SK-N-SH (cell line): ENCODE measurements at regions not wholly inside any gene's neighbourhood (a gene's known extent, or its start where the extent isn't known, plus 50 kb on each side); places are given as distances from the start of the nearest gene placed in this dataset.
A peak's percentile ranks its signal among the peaks of the same experiment; 100 is the strongest.
"Not testable (repeated sequence)": the region's sequence is repeated elsewhere in the genome, so short reads cannot be mapped to it uniquely, and the experiment has no call there.

Experiments used
- CTCF ChIA-PET: fragments of 300-600, 350-600 bp; formaldehyde crosslinking; extraction: SDS; loops from one replicate; lab custom pipeline; 2021; lab: Yijun Ruan, JAX
- POLR2A ChIA-PET: fragments of 350-600 bp; sonication (Branson Sonifier 250); formaldehyde crosslinking; extraction: SDS; loops from one replicate; lab custom pipeline; 2020; ENCODE audit warnings: antibody characterized with exemption, inconsistent platforms; lab: Yijun Ruan, JAX
- DNase-seq: peaks from one replicate; pipeline ENCODE4 v3.0.0; 2012
- H2AFZ ChIP-seq: fragments of 200-600 bp; sonication (generic); 2 replicates; pipeline ENCODE4 v1.8.1; 2016; ENCODE audit warnings: antibody characterized with exemption, mild to moderate bottlenecking, low read depth
- H3F3A ChIP-seq: fragments of 200-600 bp; sonication (generic); replicated peaks from 2 replicates; pipeline ENCODE3; 2016; ENCODE audit warnings: antibody characterized with exemption, mild to moderate bottlenecking; ENCODE audit not compliant: insufficient read depth
- H3K27ac ChIP-seq, 2 experiments: fragments of 200-500 bp in 1 of 2; fragments of 200-600 bp in 1 of 2; sonication (Bioruptor generic) in 1 of 2; sonication (generic), shearing (Covaris generic) in 1 of 2; 2 replicates each; pipeline versions ENCODE4 v1.5.1 to v1.6.1; 2014 to 2016; ENCODE audit warnings: low read depth in 2 of 2, inconsistent platforms in 1 of 2, low read length in 1 of 2, mild to moderate bottlenecking in 1 of 2, mixed read lengths in 1 of 2
- H3K27me3 ChIP-seq: fragments of 200-600 bp; sonication (generic), shearing (Covaris generic); 2 replicates; pipeline ENCODE4 v1.6.1; 2016; ENCODE audit warnings: mixed run types; ENCODE audit not compliant: insufficient read depth
- H3K36me3 ChIP-seq, 2 experiments: fragments of 200-500 bp in 1 of 2; fragments of 200-600 bp in 1 of 2; sonication (Bioruptor generic) in 1 of 2; sonication (generic) in 1 of 2; replicated peaks in 1 of 2; 2 replicates each; pipeline versions ENCODE3 to v1.5.1; 2014 to 2016; ENCODE audit warnings: low read length in 1 of 2, mild to moderate bottlenecking in 1 of 2; ENCODE audit not compliant: insufficient read depth in 2 of 2, control insufficient read depth in 1 of 2
- H3K4me1 ChIP-seq, 2 experiments: fragments of 200-500 bp in 1 of 2; fragments of 200-600 bp in 1 of 2; sonication (Bioruptor generic) in 1 of 2; sonication (generic), shearing (Covaris generic) in 1 of 2; 2 replicates each; pipeline versions ENCODE4 v1.5.1 to v1.6.1; 2014 to 2016; ENCODE audit warnings: low read depth in 1 of 2, low read length in 1 of 2, mixed run types in 1 of 2; ENCODE audit not compliant: insufficient read depth in 2 of 2, control insufficient read depth in 1 of 2
- H3K4me2 ChIP-seq: fragments of 200-600 bp; sonication (generic), shearing (Covaris generic); 2 replicates; pipeline ENCODE4 v1.6.1; 2017; ENCODE audit warnings: mixed run types
- H3K4me3 ChIP-seq, 2 experiments: fragments of 200-500 bp in 1 of 2; fragments of 200-600 bp in 1 of 2; sonication (Bioruptor generic) in 1 of 2; sonication (generic), shearing (Covaris generic) in 1 of 2; 2 replicates each; pipeline versions ENCODE4 v1.5.1 to v1.8.1; 2014 to 2016; ENCODE audit warnings: low read depth in 2 of 2, inconsistent platforms in 1 of 2, low read length in 1 of 2, mild to moderate bottlenecking in 1 of 2, mixed read lengths in 1 of 2, moderate library complexity in 1 of 2
- H3K79me2 ChIP-seq: fragments of 200-600 bp; sonication (generic); 2 replicates; pipeline ENCODE4 v1.8.1; 2017; ENCODE audit warnings: mild to moderate bottlenecking; ENCODE audit not compliant: insufficient read depth
- H3K9ac ChIP-seq: fragments of 200-600 bp; sonication (generic); 2 replicates; pipeline ENCODE4 v1.6.1; 2017; ENCODE audit warnings: mixed run types
- H3K9me2 ChIP-seq: fragments of 200-600 bp; sonication (generic); 2 replicates; pipeline ENCODE4 v1.6.1; 2017; ENCODE audit warnings: mixed run types
- H3K9me3 ChIP-seq: fragments of 200-600 bp; sonication (generic); 2 replicates; pipeline ENCODE4 v1.6.1; 2017; ENCODE audit warnings: mixed run types, mild to moderate bottlenecking, moderate library complexity
- H4K20me1 ChIP-seq: fragments of 200-600 bp; sonication (generic); 2 replicates; pipeline ENCODE4 v1.6.1; 2017; ENCODE audit warnings: mild to moderate bottlenecking, mixed run types; ENCODE audit not compliant: insufficient read depth
- CHD2 ChIP-seq: fragments of 150-350 bp; IDR thresholded peaks from 2 replicates; pipeline ENCODE4 v1.6.1; 2018; ENCODE audit warnings: low read length; ENCODE audit not compliant: partially characterized antibody
- CTCF ChIP-seq: fragments of 200-600 bp; sonication (generic); IDR thresholded peaks from 2 replicates; pipeline ENCODE4 v1.6.1; 2017; ENCODE audit warnings: antibody characterized with exemption, mild to moderate bottlenecking, moderate library complexity
- FOSL2 ChIP-seq: IDR thresholded peaks from 2 replicates; pipeline ENCODE4 v1.4.0; 2012; ENCODE audit warnings: low read depth, mild to moderate bottlenecking, moderate library complexity, borderline replicate concordance
- FOXM1 ChIP-seq: IDR thresholded peaks from 2 replicates; pipeline ENCODE4 v1.4.0; 2012; ENCODE audit warnings: low read depth, mild to moderate bottlenecking
- MAX ChIP-seq: IDR thresholded peaks from 2 replicates; pipeline ENCODE4 v1.4.0; 2012; ENCODE audit warnings: low read depth
- RAD21 ChIP-seq: IDR thresholded peaks from 2 replicates; pipeline ENCODE4 v1.6.1; 2012; ENCODE audit warnings: mild to moderate bottlenecking, low read length
- SIN3A ChIP-seq: IDR thresholded peaks from 2 replicates; pipeline ENCODE4 v1.6.1; 2012; ENCODE audit warnings: low read depth, mild to moderate bottlenecking, low read length, moderate library complexity, borderline replicate concordance
- TAF1 ChIP-seq: IDR thresholded peaks from 2 replicates; pipeline ENCODE4 v1.6.1; 2012; ENCODE audit warnings: low read depth, mild to moderate bottlenecking, low read length, moderate library complexity, borderline replicate concordance
- TCF12 ChIP-seq: IDR thresholded peaks from 2 replicates; pipeline ENCODE4 v1.4.0; 2012
- YY1 ChIP-seq: IDR thresholded peaks from 2 replicates; pipeline ENCODE4 v1.4.0; 2012; ENCODE audit warnings: low read depth, mild to moderate bottlenecking
- WGBS: methylation state at CpG from one replicate; pipeline ENCODE4 v1.1.6; 2017; ENCODE audit warnings: low lambda C conversion rate; 5-methylcytosine and 5-hydroxymethylcytosine counted together
- TF ChIP-seq, protein P1 (sequence below): fragments of 150-350 bp; IDR thresholded peaks from 2 replicates; pipeline ENCODE4 v1.6.1; 2017; ENCODE audit warnings: antibody characterized with exemption, low read length, low read depth, borderline replicate concordance

- TF ChIP-seq MAX, result no peak
- TF ChIP-seq TAF1, result no peak
- TF ChIP-seq YY1, result no peak
- TF ChIP-seq FOSL2, result no peak
These were observed 561.2 kb upstream of the C9orf72 start (continued) for GRCh38 chr9:28134446-28134976.

GRCh38 chr9:28135549-28135948 lies 562.3 kb upstream of the C9orf72 start:
- Histone ChIP-seq H3K27me3 (no peaks in the 10 kb centered on the region), H2AFZ (no peak overlapping the region), H3K79me2 (no peaks in the 10 kb centered on the region), H3K4me2 (no peak overlapping the region), H3K9me3 (no peaks in the 10 kb centered on the region), H3K36me3 (no peaks in the 10 kb centered on the region), H3F3A (no peaks in the 10 kb centered on the region), H3K9ac (no peak overlapping the region), H3K4me3 (no peak overlapping the region)
- WGBS, result 57% methylated on average over 2 of the region's 2 CpGs
- POLR2A ChIA-PET, result no interaction called here
- TF ChIP-seq CHD2 (no peak), RAD21 (no peak), TCF12 (no peak)
- TF ChIP-seq, protein P1, sequence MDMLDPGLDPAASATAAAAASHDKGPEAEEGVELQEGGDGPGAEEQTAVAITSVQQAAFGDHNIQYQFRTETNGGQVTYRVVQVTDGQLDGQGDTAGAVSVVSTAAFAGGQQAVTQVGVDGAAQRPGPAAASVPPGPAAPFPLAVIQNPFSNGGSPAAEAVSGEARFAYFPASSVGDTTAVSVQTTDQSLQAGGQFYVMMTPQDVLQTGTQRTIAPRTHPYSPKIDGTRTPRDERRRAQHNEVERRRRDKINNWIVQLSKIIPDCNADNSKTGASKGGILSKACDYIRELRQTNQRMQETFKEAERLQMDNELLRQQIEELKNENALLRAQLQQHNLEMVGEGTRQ, result no peak
- TF ChIP-seq, all 33 proteins: peak for 0
- Histone ChIP-seq H3K27ac (peak overlapping the region in 1 of 2 experiments; percentile 76; a peak in 2 of 4 replicates), H4K20me1 (no peaks in the 10 kb centered on the region), H3K9me2 (no peaks in the 10 kb centered on the region), H3K4me1 (peaks cover 2 to 13% of the 10 kb centered on the region in 2 experiments; a peak in 3 of 4 replicates)
- CTCF ChIA-PET, result no interaction called here
- no peak for DNase-seq

DNA sequence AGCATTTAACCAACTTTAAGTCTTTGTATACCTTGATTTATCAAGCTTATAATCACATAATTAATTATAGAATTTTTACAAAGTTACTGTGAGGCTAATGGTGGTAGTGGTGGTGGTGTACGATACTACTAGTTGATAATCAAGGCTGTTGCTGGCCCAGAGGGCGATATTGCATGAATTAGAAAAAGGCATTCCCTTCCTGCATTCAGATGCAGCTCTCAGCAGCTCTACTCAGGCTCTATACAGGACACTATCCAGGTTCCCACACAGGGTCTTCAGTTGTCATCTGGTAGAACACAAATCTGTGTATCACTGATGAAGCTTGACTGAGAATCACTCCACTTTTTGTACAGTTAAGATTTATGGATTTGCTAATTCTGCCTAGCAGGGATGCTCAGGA lies 562.8 kb upstream of the C9orf72 start:
- H2AFZ ChIP-seq, result no peak overlapping the region
- 82% methylated on average over 2 of the region's 2 CpGs for WGBS
- no peak overlapping the region for H3K4me3 ChIP-seq
- DNase-seq, result no peak
- H3K9me3 ChIP-seq, result no peaks in the 10 kb centered on the region
- H3K9me2 ChIP-seq, result no peaks in the 10 kb centered on the region
- no peak overlapping the region for H3K9ac ChIP-seq
- H3K36me3 ChIP-seq, result no peaks in the 10 kb centered on the region
- H3K4me2 ChIP-seq, result no peak overlapping the region
- H3K27ac ChIP-seq, result peak overlapping the region in 1 of 2 experiments; percentile 76; a peak in 2 of 4 replicates
- CTCF ChIA-PET, result no interaction called here
- H3K79me2 ChIP-seq, result no peaks in the 10 kb centered on the region
- H3K27me3 ChIP-seq, result no peaks in the 10 kb centered on the region
- no peaks in the 10 kb centered on the region for H3F3A ChIP-seq
- no peaks in the 10 kb centered on the region for H4K20me1 ChIP-seq
- TF ChIP-seq CTCF, result no peak
- TF ChIP-seq FOXM1, result no peak
- no peak for TF ChIP-seq SIN3A
- TF ChIP-seq CHD2, result no peak
- TF ChIP-seq, all 33 proteins: peak for 0
- POLR2A ChIA-PET, result no interaction called here
- peaks cover 2 to 13% of the 10 kb centered on the region in 2 experiments; a peak in 3 of 4 replicates for H3K4me1 ChIP-seq

DNA sequence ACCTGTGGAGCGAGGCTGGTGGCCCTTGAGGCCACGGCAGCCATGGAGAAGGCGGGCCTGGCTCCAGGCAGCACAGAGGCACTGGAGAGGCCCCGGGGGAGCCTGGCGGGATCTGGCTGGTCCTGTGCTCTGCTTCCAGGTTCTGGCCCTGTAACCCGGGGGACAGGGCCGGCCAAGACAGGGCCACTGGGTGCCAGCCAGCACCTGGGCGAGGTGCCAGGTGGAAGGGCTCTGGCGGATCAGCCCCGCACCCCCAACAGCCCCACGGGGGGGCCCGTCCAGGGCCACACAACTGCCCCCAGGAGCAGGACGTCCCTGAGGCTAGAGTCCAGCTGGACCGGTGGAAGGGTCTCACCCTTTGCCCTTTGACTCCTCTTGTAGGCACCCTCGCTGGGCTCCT lies 574.1 kb upstream of the C9orf72 start:
- H2AFZ ChIP-seq, H4K20me1 ChIP-seq, H3K27ac ChIP-seq, H3K9me2 ChIP-seq, DNase-seq, H3K36me3 ChIP-seq, H3K79me2 ChIP-seq, H3K9me3 ChIP-seq, H3K27me3 ChIP-seq, H3K4me3 ChIP-seq, H3K9ac ChIP-seq, CTCF ChIA-PET, POLR2A ChIA-PET, H3K4me1 ChIP-seq, H3F3A ChIP-seq, H3K4me2 ChIP-seq: not testable (repeated sequence)
- WGBS, result 80% methylated on average over 1 of the region's 15 CpGs

DNA sequence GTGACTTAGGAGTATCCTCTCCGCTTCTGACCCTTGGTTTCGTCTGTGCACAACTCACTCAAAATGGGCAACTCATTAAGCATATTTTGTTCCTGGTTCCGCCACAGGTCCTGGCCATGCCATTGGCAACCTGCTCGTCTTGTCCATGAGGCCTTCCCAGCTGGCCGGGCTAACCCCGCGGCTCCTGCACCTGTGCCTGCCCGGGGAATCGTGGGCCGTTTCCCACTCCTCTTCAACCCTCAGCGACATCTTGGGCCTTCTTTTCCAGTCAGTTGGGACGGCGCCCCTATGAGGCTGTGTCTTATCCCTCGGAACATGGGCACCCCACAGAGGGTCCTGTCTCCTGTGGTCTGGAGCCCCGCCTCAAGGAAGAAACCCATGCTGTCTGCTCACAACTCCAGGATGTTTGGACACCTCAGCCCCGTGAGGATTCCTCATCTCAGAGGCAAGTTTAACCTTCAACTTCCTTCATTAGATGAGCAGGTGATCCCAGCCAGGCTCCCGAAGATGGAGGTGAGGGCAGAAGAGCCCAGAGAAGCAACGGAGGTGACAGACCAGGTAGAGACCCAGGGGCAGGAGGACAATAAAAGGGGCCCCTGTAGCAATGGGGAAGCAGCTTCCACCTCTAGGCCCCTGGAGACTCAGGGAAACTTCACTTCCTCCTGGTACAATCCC lies 574.8 kb upstream of the C9orf72 start:
- H4K20me1 ChIP-seq, H3K4me3 ChIP-seq, POLR2A ChIA-PET: not testable (repeated sequence)

More for the DNA sequence above, 574.8 kb upstream of the C9orf72 start:
- H3K4me2 ChIP-seq, H3F3A ChIP-seq, H3K79me2 ChIP-seq, DNase-seq, H3K27ac ChIP-seq, H3K9ac ChIP-seq, H3K27me3 ChIP-seq, H2AFZ ChIP-seq, H3K36me3 ChIP-seq, H3K9me3 ChIP-seq, H3K4me1 ChIP-seq, CTCF ChIA-PET, H3K9me2 ChIP-seq: not testable (repeated sequence)
- WGBS, result 87% methylated on average over 16 of the region's 18 CpGs
